Mesendoderm (in vitro differentiated cells): ENCODE measurements at regions not wholly inside any gene's neighbourhood (a gene's known extent, or its start where the extent isn't known, plus 50 kb on each side); places are given as distances from the start of the nearest gene placed in this dataset.
A peak's percentile ranks its signal among the peaks of the same experiment; 100 is the strongest.

Source experiments
- DNase-seq: peaks from one replicate; pipeline ENCODE4 v3.0.0; 2013
- H2AK5ac ChIP-seq: 2 replicates; pipeline ENCODE4 v1.6.1; 2013; ENCODE audit warnings: low read length, inconsistent platforms
- H2BK120ac ChIP-seq: 2 replicates; pipeline ENCODE4 v1.6.1; 2013; ENCODE audit warnings: low read depth, mild to moderate bottlenecking, low read length, moderate library complexity, mixed read lengths
- H2BK15ac ChIP-seq: replicated peaks from 2 replicates; pipeline ENCODE4 v1.6.1; 2013; ENCODE audit warnings: low read depth, mild to moderate bottlenecking, moderate library complexity
- H2BK5ac ChIP-seq: 2 replicates; pipeline ENCODE4 v1.6.1; 2013; ENCODE audit warnings: low read length, inconsistent platforms
- H3K18ac ChIP-seq: 2 replicates; pipeline ENCODE4 v1.6.1; 2013; ENCODE audit warnings: mild to moderate bottlenecking, low read length, mixed read lengths
- H3K23ac ChIP-seq: one replicate; pipeline ENCODE4 v1.6.1; 2013; ENCODE audit warnings: low read length
- H3K27ac ChIP-seq: 2 replicates; pipeline ENCODE4 v1.5.1; 2013; ENCODE audit warnings: low read depth, mild to moderate bottlenecking, inconsistent platforms, low read length, moderate library complexity
- H3K27me3 ChIP-seq: 2 replicates; pipeline ENCODE4 v1.6.1; 2013; ENCODE audit warnings: low read length, control low read depth, mild to moderate bottlenecking, inconsistent platforms; ENCODE audit not compliant: insufficient read depth, poor library complexity
- H3K36me3 ChIP-seq: 2 replicates; pipeline ENCODE4 v1.6.1; 2013; ENCODE audit warnings: low read length, inconsistent platforms; ENCODE audit not compliant: control insufficient read depth, insufficient read depth
- H3K4ac ChIP-seq: one replicate; pipeline ENCODE4 v1.6.1; 2013; ENCODE audit warnings: low read depth, mild to moderate bottlenecking, low read length, moderate library complexity
- H3K4me1 ChIP-seq: 2 replicates; pipeline ENCODE4 v1.6.1; 2013; ENCODE audit warnings: low read depth, low read length, inconsistent platforms; ENCODE audit not compliant: control insufficient read depth
- H3K4me2 ChIP-seq: 2 replicates; pipeline ENCODE4 v1.6.1; 2013; ENCODE audit warnings: low read length
- H3K4me3 ChIP-seq: 2 replicates; pipeline ENCODE4 v1.5.1; 2013; ENCODE audit warnings: mild to moderate bottlenecking, low read length
- H3K56ac ChIP-seq: one replicate; pipeline ENCODE4 v1.6.1; 2013; ENCODE audit warnings: low read length
- H3K79me1 ChIP-seq: 2 replicates; pipeline ENCODE4 v1.6.1; 2013; ENCODE audit warnings: low read length, inconsistent platforms
- H3K79me2 ChIP-seq: 2 replicates; pipeline ENCODE4 v1.6.1; 2013; ENCODE audit warnings: mild to moderate bottlenecking, low read length; ENCODE audit not compliant: control insufficient read depth, insufficient read depth
- H3K9ac ChIP-seq: 2 replicates; pipeline ENCODE4 v1.6.1; 2013; ENCODE audit warnings: low read length, inconsistent platforms
- H4K5ac ChIP-seq: one replicate; pipeline ENCODE4 v1.6.1; 2013; ENCODE audit warnings: low read length
- H4K8ac ChIP-seq: one replicate; pipeline ENCODE4 v1.6.1; 2013; ENCODE audit warnings: low read depth, mild to moderate bottlenecking, control low read depth, low read length, moderate library complexity
- WGBS: extraction: QIAGEN DNeasy Blood & Tissue Kit; methylation state at CpG from one replicate; pipeline ENCODE4 v1.1.7; 2013; ENCODE audit warnings: low lambda C conversion rate, missing lambda C conversion rate; ENCODE audit not compliant: insufficient coverage; ENCODE audit errors: extremely low coverage; 5-methylcytosine and 5-hydroxymethylcytosine counted together

- WGBS: no CpG with 5 or more reads among the region's 5 CpGs
- H4K8ac ChIP-seq: no peak overlapping the region
- no peaks in the 10 kb centered on the region for H3K79me2 ChIP-seq
These were observed 126.9 kb downstream of the IPMK start for GRCh38 chr10:58140691-58141347.

GRCh38 chr10:58140054-58140453 is 127.6 kb downstream of the IPMK start:
- Histone ChIP-seq H3K79me2 (no peaks in the 10 kb centered on the region), H3K4ac (no peak overlapping the region), H3K36me3 (no peaks in the 10 kb centered on the region), H3K56ac (no peak overlapping the region), H2BK15ac (no peak overlapping the region), H2AK5ac (no peak overlapping the region), H2BK120ac (no peak overlapping the region), H3K27ac (no peak overlapping the region), H3K27me3 (no peaks in the 10 kb centered on the region), H4K5ac (no peak overlapping the region), H3K23ac (no peak overlapping the region), H2BK5ac (no peak overlapping the region), H3K4me2 (no peak overlapping the region), H3K79me1 (no peaks in the 10 kb centered on the region), H4K8ac (no peak overlapping the region), H3K4me3 (no peak overlapping the region), H3K18ac (no peak overlapping the region), H3K4me1 (no peaks in the 10 kb centered on the region), H3K9ac (no peak overlapping the region)
- no CpG with 5 or more reads among the region's 2 CpGs for WGBS
- DNase-seq: no peak

More at GRCh38 chr10:58140691-58141347, 126.9 kb downstream of the IPMK start:
- Histone ChIP-seq H3K4me1 (no peaks in the 10 kb centered on the region), H2AK5ac (no peak overlapping the region), H2BK5ac (no peak overlapping the region), H3K4me2 (no peak overlapping the region), H3K4me3 (no peak overlapping the region), H3K18ac (no peak overlapping the region), H3K4ac (no peak overlapping the region), H3K27me3 (no peaks in the 10 kb centered on the region), H3K27ac (no peak overlapping the region), H3K56ac (no peak overlapping the region), H2BK120ac (no peak overlapping the region), H3K36me3 (no peaks in the 10 kb centered on the region), H3K23ac (no peak overlapping the region), H3K79me1 (no peaks in the 10 kb centered on the region), H3K9ac (no peak overlapping the region), H4K5ac (no peak overlapping the region), H2BK15ac (no peak overlapping the region)
- DNase-seq: peak; percentile 77

GRCh38 chr10:58137813-58138212 is 129.9 kb downstream of the IPMK start:
- Histone ChIP-seq H3K4me1 (no peaks in the 10 kb centered on the region), H3K79me1 (no peaks in the 10 kb centered on the region), H3K56ac (no peak overlapping the region), H3K9ac (no peak overlapping the region), H3K79me2 (no peaks in the 10 kb centered on the region), H3K27ac (no peak overlapping the region), H3K4ac (no peak overlapping the region), H3K23ac (no peak overlapping the region), H4K8ac (no peak overlapping the region), H3K27me3 (no peaks in the 10 kb centered on the region), H3K4me2 (no peak overlapping the region), H2BK120ac (no peak overlapping the region), H3K36me3 (no peaks in the 10 kb centered on the region), H4K5ac (no peak overlapping the region), H3K4me3 (no peak overlapping the region), H3K18ac (no peak overlapping the region), H2AK5ac (no peak overlapping the region), H2BK5ac (no peak overlapping the region), H2BK15ac (no peak overlapping the region)
- DNase-seq: no peak
- no CpG with 5 or more reads among the region's 5 CpGs for WGBS

GRCh38 chr10:58115218-58116050 is 152.3 kb downstream of the IPMK start:
- no peak overlapping the region for H2BK15ac ChIP-seq
- no peaks in the 10 kb centered on the region for H3K36me3 ChIP-seq
- H3K56ac ChIP-seq: no peak overlapping the region
- WGBS: no CpG with 5 or more reads among the region's 9 CpGs
- H3K27ac ChIP-seq: no peak overlapping the region
- H3K4me2 ChIP-seq: no peak overlapping the region
- no peak overlapping the region for H3K4ac ChIP-seq
- H3K18ac ChIP-seq: no peak overlapping the region
- H3K23ac ChIP-seq: no peak overlapping the region
- H4K5ac ChIP-seq: no peak overlapping the region
- no peak overlapping the region for H2BK5ac ChIP-seq
- no peak overlapping the region for H3K9ac ChIP-seq
- H2BK120ac ChIP-seq: no peak overlapping the region
- no peaks in the 10 kb centered on the region for H3K79me1 ChIP-seq
- no peak overlapping the region for H2AK5ac ChIP-seq
- no peak for DNase-seq
- H4K8ac ChIP-seq: no peak overlapping the region
- no peaks in the 10 kb centered on the region for H3K79me2 ChIP-seq
- H3K4me1 ChIP-seq: no peaks in the 10 kb centered on the region
- no peaks in the 10 kb centered on the region for H3K27me3 ChIP-seq
- H3K4me3 ChIP-seq: no peak overlapping the region

GRCh38 chr10:58109731-58110130 is 158.0 kb downstream of the IPMK start:
- DNase-seq: no peak
- Histone ChIP-seq H2BK5ac (no peak overlapping the region), H3K4me1 (no peaks in the 10 kb centered on the region), H4K8ac (no peak overlapping the region), H3K79me2 (no peaks in the 10 kb centered on the region), H3K4me2 (no peak overlapping the region), H2BK15ac (no peak overlapping the region), H3K4me3 (no peak overlapping the region), H3K23ac (no peak overlapping the region), H3K9ac (no peak overlapping the region), H2AK5ac (no peak overlapping the region), H3K18ac (no peak overlapping the region), H3K4ac (no peak overlapping the region), H3K56ac (no peak overlapping the region), H4K5ac (no peak overlapping the region), H3K27me3 (no peaks in the 10 kb centered on the region), H2BK120ac (no peak overlapping the region), H3K27ac (no peak overlapping the region), H3K79me1 (no peaks in the 10 kb centered on the region), H3K36me3 (no peaks in the 10 kb centered on the region)
- WGBS: no CpG with 5 or more reads among the region's 3 CpGs
